Activated T-cell treated with anti-CD3 and anti-CD28 coated beads for 4 hours (primary cell): ENCODE measurements at regions not wholly inside any gene's neighbourhood (a gene's known extent, or its start where the extent isn't known, plus 50 kb on each side); places are given as distances from the start of the nearest gene placed in this dataset.
A peak's percentile ranks its signal among the peaks of the same experiment; 100 is the strongest.

Source experiments
- DNase-seq: peaks from one replicate; pipeline ENCODE4 v3.0.0-alpha.2; 2020

DNA sequence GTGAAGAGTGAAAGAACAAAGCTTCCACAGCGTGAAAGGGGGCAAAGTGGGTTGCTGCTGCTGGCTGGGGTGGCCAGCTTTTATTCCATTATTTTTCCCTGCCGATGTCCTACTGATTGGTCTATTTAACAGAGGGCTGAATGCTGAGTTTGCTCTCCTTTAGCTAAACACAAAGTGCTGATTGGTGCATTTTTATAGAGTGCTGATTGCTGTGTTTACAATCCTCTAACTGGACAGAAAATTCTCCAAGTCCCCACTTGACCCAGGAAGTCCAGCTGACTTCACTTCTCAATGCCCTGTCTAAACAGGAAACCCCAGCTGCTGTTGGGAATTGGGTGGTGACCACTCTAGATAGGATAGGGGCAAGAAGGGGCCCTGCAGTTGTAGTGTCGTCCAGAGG is 335.6 kb upstream of the RBMY1B start:
- DNase-seq: no peak

- DNase-seq: no peak
Measured at GRCh38 chrY:21177306-21177800, 333.8 kb upstream of the RBMY1B start.

DNA sequence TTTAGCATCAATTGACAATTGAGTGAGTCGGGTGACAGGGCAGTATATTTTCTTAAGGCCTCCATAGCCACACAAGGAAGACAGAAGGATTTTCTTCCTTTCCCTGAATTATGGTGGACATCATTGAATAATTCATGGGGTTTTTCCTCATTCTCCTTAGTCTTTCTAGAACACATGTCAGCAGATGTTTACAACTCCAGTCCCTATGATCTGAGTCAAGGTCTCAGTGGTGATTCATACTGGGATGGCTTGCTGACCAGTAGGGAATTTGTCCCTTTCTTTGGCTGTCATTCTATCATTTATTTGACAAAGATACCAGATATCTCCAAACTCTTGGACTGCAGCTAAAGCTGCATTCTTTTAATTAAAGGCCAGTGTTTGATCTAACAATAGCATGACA is 332.9 kb upstream of the RBMY1B start:
- DNase-seq: no peak

- DNase-seq: peak; percentile 19
Measured at GRCh38 chrY:21180921-21181320, 330.2 kb upstream of the RBMY1B start.

- DNase-seq: no peak
Measured at GRCh38 chrY:21184271-21184670, 326.9 kb upstream of the RBMY1B start.

- DNase-seq: no peak
Measured at GRCh38 chrY:21185419-21186105, 325.6 kb upstream of the RBMY1B start.

DNA sequence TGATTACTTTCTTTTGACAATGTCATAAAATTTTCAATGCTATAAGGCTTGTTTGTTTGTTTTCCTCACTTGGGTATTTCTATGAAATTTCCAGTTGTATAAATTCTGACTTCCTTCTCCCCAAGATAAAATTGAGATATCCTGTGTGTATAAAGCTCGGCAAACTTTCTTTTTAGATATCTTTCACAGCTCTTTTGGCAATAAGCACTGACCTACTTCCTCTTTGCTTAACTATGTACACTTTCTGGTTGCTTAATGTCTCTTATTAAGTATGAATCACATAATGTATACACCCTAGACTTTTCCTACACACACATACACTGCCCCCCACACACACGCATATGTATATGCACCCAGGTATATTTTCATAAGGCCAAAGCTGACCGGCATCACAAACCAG is 318.4 kb upstream of the RBMY1B start:
- no peak for DNase-seq

GRCh38 chrY:21200246-21200645 is 310.9 kb upstream of the RBMY1B start:
- DNase-seq: no peak

DNA sequence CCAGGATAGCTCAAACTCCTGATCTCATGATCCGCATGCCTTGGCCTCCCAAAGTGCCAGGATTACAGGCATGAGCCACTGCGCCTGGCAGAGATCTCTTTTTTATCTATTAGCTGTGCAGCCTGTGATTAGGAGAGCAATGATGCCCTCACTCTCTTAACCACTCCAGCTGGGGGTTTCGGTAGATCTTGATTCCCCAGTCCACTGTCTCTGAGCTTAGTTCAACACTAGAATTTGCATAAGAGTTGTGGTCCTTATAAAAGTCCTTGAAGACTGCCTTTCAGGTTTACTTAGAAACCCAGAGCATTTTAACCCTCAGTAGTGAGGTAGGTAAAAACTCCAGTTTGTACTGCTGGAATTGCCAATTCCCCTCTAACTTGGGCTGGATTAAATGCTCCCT is 283.3 kb upstream of the RBMY1B start:
- DNase-seq: no peak

DNA sequence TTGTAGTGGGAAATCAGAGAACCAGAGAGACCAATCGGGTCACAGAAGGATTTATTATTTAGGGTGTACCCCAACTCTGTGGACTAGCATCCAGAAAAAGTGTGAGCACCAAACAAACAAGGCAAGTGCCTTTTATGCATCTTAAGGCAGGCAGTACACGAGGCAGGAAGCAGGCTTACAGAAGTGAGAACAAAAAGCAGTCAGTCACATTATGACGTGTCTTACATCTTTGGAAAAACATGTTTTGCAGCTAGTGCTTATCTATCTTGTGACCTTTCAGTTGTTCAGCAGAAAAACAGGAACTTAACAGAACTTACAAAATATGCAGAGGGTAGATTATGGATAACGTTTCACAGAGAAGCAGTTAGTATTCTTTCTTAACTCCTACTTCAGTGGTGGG is 270.9 kb upstream of the RBMY1B start:
- no peak for DNase-seq

GRCh38 chrY:21240662-21241310 is 270.4 kb upstream of the RBMY1B start:
- no peak for DNase-seq

DNA sequence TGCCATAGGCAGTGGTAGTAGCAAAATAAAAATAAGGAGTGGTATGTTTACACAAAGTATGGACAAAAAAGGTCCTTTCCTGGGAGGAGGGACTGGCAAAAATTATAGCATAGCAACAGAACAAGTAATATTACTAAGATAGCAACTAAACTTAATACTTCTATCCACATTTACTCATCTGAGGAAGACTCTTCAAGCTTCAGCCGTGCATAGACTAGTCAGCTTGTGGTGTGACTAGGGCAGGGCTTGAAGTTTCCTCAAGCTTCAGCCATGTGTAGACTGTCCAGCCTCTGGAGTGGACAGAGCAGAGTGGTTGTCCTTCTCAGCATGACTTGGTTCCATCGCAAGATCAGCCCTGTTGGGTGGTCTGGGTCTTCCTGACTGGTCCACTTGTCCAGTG is 268.3 kb upstream of the RBMY1B start:
- no peak for DNase-seq

GRCh38 chrY:21246780-21247179 is 264.4 kb upstream of the RBMY1B start:
- DNase-seq: no peak

DNA sequence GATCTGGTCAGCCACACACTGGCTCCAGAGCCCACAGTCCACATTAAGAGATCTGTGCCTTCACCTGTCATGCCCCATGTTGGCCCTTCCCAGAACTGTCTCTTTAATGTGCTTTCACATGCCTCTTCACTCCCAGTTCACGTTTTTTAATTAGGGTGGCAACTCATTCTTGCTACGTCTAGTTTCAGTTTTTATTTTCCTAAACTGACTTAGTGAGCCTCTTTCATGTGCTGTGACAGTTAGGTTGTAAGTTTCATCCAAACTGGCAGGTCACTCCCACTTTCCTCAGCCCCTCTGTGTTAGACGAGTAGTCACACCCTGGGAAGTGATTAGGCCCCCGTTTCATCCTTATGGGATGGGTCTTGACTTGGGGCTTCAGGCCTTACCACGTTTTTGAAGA is 262.5 kb upstream of the RBMY1B start:
- DNase-seq: no peak

DNA sequence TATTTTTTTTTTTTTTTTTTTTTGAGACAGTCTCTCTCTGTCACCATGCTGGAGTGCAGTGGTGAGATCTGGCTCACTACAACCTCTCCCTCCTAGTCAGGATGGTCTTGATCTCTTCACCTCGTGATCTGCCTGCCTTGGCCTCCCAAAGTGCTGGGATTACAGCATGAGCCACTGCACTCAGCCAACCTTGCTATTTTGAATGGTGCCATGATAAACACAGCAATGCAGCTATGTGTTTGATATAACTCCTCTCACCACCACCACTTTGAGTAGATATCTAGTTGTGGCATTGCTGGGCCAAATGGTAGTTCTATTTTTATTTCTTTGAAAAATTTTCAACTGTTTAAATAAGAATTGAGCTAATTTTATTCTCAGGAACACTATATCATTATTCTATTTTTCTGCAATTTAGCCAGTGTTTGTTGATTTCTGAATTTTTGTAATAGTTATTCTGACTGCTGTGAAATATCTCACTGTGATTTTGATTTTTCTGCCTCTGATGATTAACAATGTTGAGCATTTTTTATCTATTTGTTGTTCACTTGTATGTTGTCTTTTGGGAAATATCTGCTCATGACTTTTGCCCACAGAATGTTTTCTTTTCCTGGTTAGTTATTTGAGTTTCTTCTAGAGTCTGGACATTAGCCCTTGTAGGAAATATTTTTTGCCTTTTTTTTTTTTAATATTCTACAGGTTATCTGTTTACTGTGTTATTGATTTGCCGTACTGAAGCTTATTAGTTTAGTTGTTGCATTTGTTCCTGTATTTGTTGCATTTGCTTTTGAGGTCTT is 257.5 kb upstream of the RBMY1B start:
- DNase-seq: no peak

DNA sequence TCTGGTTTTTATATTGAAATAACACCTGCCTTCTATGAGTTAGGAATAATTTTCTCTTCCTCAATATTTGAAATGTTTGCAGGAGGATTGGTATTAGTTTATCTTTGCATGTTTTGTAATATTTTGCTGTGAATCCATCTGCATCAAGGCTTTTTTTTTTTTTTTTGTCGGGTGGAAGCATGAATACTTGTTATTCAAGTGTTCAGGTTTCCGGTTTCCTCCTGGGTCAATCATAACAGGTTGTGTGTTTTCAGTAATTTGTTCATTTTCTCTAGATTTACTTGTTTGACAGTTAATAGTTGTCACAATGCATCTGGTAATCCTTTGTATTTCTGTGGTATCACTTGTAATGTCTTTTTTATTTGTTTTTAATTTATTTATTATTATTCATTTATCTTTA is 256.7 kb upstream of the RBMY1B start:
- DNase-seq: no peak

DNA sequence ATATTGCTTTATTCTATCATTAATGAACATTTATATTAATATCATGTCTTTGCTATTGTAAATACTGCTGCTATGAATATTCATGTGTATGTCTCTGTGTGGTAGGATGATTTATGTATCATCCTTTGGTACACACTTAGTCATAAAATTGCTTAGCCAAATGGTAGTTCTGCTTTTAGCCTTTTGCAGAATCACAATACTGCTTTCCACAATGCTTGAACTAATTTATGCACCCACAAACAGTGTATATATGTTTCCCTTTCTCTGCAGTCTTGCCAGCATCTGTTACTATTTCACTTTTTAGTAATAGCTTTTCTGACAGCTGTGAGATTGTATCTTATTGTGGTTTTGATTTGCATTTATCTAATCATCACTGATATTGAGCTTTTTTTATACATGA is 254.3 kb upstream of the RBMY1B start:
- DNase-seq: no peak

GRCh38 chrY:21259707-21260106 is 251.4 kb upstream of the RBMY1B start:
- no peak for DNase-seq

GRCh38 chrY:21260325-21260724 is 250.8 kb upstream of the RBMY1B start:
- no peak for DNase-seq

GRCh38 chrY:21261158-21261557 is 250.0 kb upstream of the RBMY1B start:
- no peak for DNase-seq

DNA sequence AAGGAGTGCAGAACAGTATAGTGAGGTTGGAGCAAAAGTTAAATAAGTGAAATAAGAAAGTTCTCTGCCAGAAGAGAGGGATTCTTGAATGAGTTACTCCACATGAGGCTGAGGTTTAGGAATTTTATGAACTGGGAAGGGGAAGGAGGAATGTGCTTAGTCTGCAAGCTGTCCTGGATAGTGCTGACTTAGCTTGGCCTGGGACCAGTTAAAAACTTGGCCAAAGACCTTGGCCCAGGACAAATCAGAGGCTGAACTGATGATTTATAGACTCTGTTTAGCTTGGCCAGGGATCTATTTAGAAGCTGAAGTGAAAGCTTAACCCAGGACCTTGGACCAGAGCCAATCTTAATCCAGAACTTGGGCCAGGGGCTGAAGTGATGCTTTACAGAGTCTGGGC is 244.4 kb upstream of the RBMY1B start:
- DNase-seq: no peak

- no peak for DNase-seq
Measured at GRCh38 chrY:21267164-21267563, 244.0 kb upstream of the RBMY1B start.

- DNase-seq: no peak
Measured at GRCh38 chrY:21287769-21288168, 223.4 kb upstream of the RBMY1B start.

DNA sequence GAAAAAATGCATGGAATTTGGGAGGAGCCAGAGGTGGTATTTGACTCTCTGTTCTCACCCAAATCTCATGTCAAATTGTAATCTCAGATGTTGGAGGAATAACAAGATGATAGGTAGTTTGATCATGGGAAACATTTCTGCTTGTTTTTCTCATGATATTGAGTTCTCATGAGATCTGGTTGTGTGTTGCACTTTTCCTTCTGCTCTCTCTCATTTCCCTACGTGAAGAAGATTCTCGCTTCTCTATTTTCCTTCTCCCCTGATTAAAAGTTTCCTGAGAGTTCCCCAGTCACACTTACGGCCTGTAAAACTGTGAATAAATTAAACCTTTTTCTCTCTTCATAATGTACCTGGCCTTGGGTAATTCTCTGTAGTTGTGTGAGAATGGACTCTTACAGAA is 222.2 kb upstream of the RBMY1B start:
- no peak for DNase-seq
